Jurkat, Clone E6-1 (cell line): ENCODE measurements at regions not wholly inside any gene's neighbourhood (a gene's known extent, or its start where the extent isn't known, plus 50 kb on each side); places are given as distances from the start of the nearest gene placed in this dataset.
"Not testable (repeated sequence)": the region's sequence is repeated elsewhere in the genome, so short reads cannot be mapped to it uniquely, and the experiment has no call there.

Experiments
- DNase-seq: peaks from one replicate; pipeline ENCODE4 v3.0.0-alpha.2; 2011; ENCODE audit warnings: low read depth, low spot score
- H3K4me3 ChIP-seq: 2 replicates; pipeline ENCODE4 v1.5.1; 2011; ENCODE audit warnings: mild to moderate bottlenecking, low read length, control low read depth, moderate library complexity

DNA sequence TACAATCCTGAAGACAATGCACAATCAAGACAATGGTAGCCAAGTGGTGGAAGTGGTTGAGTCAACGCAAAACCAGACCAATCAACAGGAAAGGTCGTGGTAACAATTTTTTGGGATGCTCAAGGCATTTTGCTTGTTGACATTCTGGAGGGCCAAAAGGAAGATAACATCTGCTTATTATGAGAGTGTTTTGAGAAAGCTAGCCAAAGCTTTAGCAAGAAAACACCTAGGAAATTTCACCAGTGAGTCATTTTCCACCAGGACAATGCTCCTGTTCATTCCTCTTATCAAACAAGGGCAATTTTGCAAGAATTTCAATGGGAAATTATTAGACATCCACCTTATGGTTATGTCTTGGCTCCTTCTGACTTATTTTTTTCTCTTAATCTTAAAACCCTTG, 1932.2 kb upstream of the RAG2 start:
- no peak for DNase-seq
- no peak overlapping the region for H3K4me3 ChIP-seq

DNA sequence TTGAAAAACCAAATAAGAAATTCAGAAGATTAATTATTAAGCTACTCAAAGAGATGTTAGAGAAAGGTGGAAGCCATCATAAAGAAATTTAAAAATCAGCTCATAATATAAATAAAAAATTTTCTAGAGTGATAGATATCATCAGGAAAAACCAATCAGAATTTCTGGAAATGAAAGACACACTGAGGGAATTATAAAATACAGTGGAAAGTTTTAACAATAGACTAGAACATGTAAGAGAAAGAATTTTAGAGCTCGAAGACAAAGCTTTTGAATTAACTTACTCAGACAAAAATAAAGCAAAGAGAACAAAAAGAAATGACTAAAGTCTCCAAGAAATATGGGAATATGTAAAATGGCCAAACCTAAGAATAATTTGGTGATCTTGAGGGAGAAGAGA, 1926.9 kb upstream of the RAG2 start:
- no peak for DNase-seq

DNA sequence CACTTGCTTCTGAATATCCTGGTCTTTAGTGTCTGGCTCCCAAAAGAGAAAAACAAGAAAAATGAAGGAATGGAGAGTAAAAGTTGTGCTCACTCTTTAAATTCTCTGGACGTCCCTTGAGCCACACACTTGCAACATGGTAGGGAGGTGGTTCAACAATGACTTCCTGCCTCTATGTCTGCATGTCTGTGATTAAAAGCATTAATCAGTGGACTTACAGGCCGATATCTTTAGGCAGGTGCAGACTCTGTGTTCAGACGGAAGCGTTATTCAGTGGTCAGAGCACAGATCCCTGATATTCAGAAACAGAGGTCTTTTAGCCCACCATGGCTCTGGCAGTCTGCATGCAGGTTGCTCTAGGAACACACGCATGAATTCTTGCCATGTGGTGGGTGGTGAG, 1920.0 kb upstream of the RAG2 start:
- DNase-seq, result no peak
- H3K4me3 ChIP-seq, result no peak overlapping the region

More for the DNA sequence above, 1926.9 kb upstream of the RAG2 start:
- H3K4me3 ChIP-seq, result no peak overlapping the region

GRCh38 chr11:38512830-38513229, 1914.8 kb upstream of the RAG2 start:
- not testable (repeated sequence) for H3K4me3 ChIP-seq, DNase-seq

DNA sequence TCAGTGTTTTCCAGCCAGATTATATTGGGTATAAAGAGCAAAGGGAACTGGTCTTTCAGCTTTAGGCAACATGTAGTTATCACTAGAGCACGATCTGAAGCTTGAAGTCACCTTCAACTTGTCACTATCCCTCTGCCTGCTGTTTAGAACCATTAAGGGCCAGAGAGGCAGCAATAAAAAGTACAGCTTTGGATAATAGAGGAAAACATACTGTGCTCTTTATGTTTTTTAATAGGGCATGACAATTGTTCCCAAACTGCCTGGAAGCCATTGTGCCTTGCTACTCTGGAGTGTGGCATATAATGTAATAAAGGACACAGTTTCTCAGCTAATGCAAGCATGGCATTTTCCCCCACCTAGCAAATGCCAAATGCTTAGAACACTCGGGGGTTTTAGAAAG, 1912.0 kb upstream of the RAG2 start:
- DNase-seq, result no peak
- H3K4me3 ChIP-seq, result no peak overlapping the region

DNA sequence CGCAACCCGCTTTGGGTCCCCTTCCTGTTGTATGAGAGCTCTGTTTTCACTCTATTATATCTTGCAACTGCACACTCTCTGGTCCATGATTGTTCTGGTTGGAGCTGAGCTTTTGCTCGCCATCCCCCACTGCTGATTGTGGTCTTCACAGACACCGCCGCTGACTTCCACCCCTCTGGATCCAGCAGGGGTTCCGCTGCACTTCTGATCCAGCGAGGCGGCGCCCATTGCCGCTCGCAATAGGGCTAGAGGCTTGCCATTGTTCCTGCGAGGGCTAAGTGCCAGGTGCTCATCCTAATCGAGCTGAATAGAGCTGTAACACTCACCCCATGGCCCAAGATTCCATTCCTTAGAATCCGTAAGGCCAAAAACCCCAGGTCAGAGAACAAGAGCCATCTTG, 1905.8 kb upstream of the RAG2 start:
- DNase-seq, result no peak
- no peak overlapping the region for H3K4me3 ChIP-seq

GRCh38 chr11:38498721-38499120, 1900.7 kb upstream of the RAG2 start:
- no peak for DNase-seq
- H3K4me3 ChIP-seq, result no peak overlapping the region

DNA sequence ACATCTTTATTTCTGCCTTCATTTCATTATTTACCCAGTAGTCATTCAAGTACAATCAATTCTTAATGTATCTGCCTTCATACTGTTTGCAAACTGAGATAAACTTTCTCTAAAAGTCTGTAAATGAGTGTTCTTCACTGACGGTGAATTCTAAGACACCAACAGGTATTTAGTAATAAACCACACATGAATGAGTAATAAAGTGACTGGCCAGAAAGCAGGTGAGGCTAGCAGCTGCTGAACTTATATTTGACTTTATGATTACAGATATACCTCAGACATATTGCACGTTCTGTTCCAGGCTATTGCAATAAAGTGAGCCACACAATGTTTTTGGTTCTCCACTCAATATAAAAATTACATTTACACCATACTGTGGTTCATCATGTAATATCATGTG, 1894.0 kb upstream of the RAG2 start:
- DNase-seq, result no peak
- H3K4me3 ChIP-seq, result no peak overlapping the region

GRCh38 chr11:38481391-38481790, 1883.4 kb upstream of the RAG2 start:
- DNase-seq, result no peak
- H3K4me3 ChIP-seq, result no peak overlapping the region

- no peak for DNase-seq
- no peak overlapping the region for H3K4me3 ChIP-seq
Observed at GRCh38 chr11:38476808-38477575, 1879.0 kb upstream of the RAG2 start.

DNA sequence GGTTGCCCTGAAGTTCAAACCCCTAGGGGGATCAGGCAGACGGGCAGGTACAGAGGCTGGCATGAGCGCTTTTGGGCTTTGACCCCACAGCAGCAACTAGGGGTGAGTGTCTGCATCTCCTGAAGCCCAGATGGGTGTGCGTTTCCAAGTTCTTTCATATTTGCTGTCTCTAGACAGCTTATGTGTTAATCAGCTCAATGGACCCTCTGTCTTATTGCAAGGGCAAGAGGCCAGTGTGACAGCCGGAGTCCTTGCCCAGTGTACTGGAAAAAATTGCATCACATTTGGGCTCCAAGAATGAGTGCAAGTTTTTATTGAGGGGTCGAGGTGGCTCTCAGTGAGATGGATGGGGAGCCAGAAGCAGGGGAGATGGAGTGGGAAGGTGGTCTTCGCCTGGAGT, 1863.7 kb upstream of the RAG2 start:
- H3K4me3 ChIP-seq, result no peak overlapping the region

DNA sequence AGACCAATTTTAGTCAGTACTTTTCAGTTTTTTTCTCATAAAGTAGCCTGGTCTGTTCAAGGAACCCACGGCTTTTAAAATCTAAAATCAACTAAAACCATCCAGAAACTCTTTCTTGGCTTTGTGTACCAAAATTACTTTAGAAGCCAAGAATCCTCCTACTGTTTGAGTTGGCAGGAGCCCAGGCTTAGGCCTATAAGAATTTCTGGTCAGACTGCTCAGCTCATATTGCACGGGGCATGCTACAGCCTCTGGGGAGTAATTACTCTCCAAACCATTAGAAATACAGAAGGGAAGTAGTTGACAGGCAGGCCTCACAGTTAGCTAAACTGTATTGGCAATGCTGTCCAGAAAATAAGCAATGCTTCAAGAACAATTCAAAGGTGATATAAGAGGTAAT, 1862.9 kb upstream of the RAG2 start:
- no peak for DNase-seq
- no peak overlapping the region for H3K4me3 ChIP-seq

More for the DNA sequence above, 1863.7 kb upstream of the RAG2 start:
- no peak for DNase-seq

DNA sequence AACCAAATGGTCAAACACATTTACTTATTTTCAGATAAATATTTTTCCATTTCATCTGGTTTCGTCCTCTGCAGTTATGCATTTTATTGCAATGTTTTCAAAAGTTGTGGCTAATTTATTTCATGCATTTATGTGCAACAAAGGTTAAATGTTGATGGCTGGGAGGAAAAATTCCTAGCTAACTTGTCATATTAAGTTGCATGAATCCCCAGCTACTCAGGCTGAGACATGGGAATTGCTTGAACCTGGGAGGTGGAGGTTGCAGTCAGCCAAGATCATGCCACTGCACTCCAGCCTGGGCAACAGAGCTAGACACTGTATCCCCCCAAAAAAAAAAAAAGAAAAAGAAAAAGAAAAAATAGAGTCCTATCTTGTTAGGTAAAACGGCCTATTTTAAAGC, 1862.4 kb upstream of the RAG2 start:
- no peak for DNase-seq
- H3K4me3 ChIP-seq, result no peak overlapping the region

GRCh38 chr11:38456371-38456770, 1858.3 kb upstream of the RAG2 start:
- H3K4me3 ChIP-seq, result no peak overlapping the region
- DNase-seq, result no peak

GRCh38 chr11:38448284-38448683, 1850.2 kb upstream of the RAG2 start:
- no peak for DNase-seq
- H3K4me3 ChIP-seq, result no peak overlapping the region

DNA sequence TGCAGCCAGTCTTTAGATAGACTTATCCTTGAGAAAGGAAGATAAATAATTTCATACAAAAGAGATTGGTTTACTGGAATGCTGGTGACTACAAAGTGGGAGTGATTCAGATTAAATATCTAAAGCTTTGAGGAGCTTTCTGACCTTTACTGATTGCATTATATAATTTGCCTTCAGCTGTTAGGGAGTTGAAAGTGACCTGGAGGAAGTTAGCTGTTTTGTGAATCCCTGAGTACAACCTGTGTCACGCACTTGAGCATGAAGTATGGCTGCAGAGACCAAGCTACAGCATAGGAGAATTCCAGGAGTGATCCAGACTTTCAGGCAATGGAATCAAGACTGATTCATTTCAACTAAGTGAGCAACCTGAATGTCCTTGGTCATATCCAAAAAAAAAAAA, 1848.3 kb upstream of the RAG2 start:
- H3K4me3 ChIP-seq, result no peak overlapping the region
- no peak for DNase-seq

GRCh38 chr11:38438091-38438490, 1840.1 kb upstream of the RAG2 start:
- DNase-seq, result no peak
- H3K4me3 ChIP-seq, result no peak overlapping the region

- DNase-seq, result no peak
Observed at GRCh38 chr11:38425578-38425977, 1827.5 kb upstream of the RAG2 start.

DNA sequence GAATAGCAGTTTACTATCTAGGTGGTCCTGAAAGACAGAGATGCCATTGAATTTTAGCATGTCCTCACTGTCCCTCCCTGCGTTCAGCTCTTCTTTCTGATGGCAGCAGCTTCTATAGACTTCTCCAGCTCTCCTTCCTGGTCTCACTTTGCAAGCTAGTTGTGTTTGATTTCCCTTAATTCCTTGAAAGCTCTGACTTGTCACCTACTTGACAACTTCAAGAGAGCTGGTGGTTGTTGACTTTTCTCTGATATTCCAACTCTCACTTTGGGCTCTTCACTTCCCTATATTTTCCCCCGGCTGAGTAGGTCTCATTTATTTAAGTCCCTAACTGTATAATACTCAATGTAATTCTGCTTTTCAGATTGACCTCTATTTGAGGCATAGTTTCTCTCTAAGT, 1825.0 kb upstream of the RAG2 start:
- H3K4me3 ChIP-seq, result no peak overlapping the region

More at GRCh38 chr11:38425578-38425977, 1827.5 kb upstream of the RAG2 start:
- no peak overlapping the region for H3K4me3 ChIP-seq

GRCh38 chr11:38416141-38416540, 1818.1 kb upstream of the RAG2 start:
- no peak overlapping the region for H3K4me3 ChIP-seq

More for the DNA sequence above, 1825.0 kb upstream of the RAG2 start:
- DNase-seq, result no peak

DNA sequence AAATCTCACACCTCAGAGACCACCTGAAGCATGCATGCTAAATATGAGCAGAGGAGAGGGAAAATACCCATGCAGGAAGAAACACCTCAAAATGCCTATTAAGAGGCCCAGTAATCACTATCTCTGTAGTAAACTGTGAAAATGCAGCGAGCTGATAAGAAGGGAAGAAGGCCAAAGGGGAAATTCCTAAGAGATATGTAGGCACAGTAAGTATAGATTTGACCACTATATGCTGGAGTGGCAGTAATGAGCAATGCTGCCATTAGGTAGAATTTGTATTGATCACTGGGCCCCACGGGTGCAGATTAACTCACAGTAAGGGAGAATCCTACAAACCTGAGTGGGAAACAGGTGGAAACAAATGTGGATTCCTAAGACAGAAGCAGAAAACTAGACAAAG, 1813.1 kb upstream of the RAG2 start:
- H3K4me3 ChIP-seq, result no peak overlapping the region

More at GRCh38 chr11:38416141-38416540, 1818.1 kb upstream of the RAG2 start:
- DNase-seq, result no peak

More for the DNA sequence above, 1813.1 kb upstream of the RAG2 start:
- no peak for DNase-seq
